ENCODE measurements at regions not wholly inside any gene's neighbourhood (a gene's known extent, or its start where the extent isn't known, plus 50 kb on each side); places are given as distances from the start of the nearest gene placed in this dataset.

- no peak for TF ChIP-seq POLR2A (IDR thresholded peaks at IDR 0.05)
- no peak for TF ChIP-seq CTCF (IDR thresholded peaks at IDR 0.05)
Measured at GRCh38 chr3:94311651-94312050, 248.8 kb downstream of the NSUN3 start.

All from stomach (tissue), 4 donors.